ENCODE measurements at regions not wholly inside any gene's neighbourhood (a gene's known extent, or its start where the extent isn't known, plus 50 kb on each side); places are given as distances from the start of the nearest gene placed in this dataset.

- no peak overlapping the region for H3K4me3 ChIP-seq (ENCODE audit: low read length)
- no peak for TF ChIP-seq CTCF (IDR thresholded peaks at IDR 0.05; ENCODE audit: insufficient read depth, low read depth, low read length, missing control alignments)
- DNase-seq (ENCODE audit: low read depth) = no peak
Observed at GRCh38 chr1:14255711-14256110, 342.8 kb upstream of the KAZN start.

- no peak for DNase-seq (ENCODE audit: low read depth)
- no peak overlapping the region for H3K4me3 ChIP-seq (ENCODE audit: low read length)
- TF ChIP-seq CTCF (IDR thresholded peaks at IDR 0.05; ENCODE audit: insufficient read depth, low read depth, low read length, missing control alignments) = no peak
Observed at GRCh38 chr1:14259191-14259757, 339.2 kb upstream of the KAZN start.

GRCh38 chr1:14260480-14260879 lies 338.0 kb upstream of the KAZN start:
- no peak for TF ChIP-seq CTCF (IDR thresholded peaks at IDR 0.05; ENCODE audit: insufficient read depth, low read depth, low read length, missing control alignments)
- no peak overlapping the region for H3K4me3 ChIP-seq (ENCODE audit: low read length)
- DNase-seq (ENCODE audit: low read depth) = no peak

GRCh38 chr1:14261395-14261794 lies 337.1 kb upstream of the KAZN start:
- no peak for TF ChIP-seq CTCF (IDR thresholded peaks at IDR 0.05; ENCODE audit: insufficient read depth, low read depth, low read length, missing control alignments)
- no peak for DNase-seq (ENCODE audit: low read depth)
- no peak overlapping the region for H3K4me3 ChIP-seq (ENCODE audit: low read length)

GRCh38 chr1:14262637-14263036 lies 335.8 kb upstream of the KAZN start:
- DNase-seq (ENCODE audit: low read depth) = no peak
- H3K4me3 ChIP-seq (ENCODE audit: low read length) = no peak overlapping the region
- no peak for TF ChIP-seq CTCF (IDR thresholded peaks at IDR 0.05; ENCODE audit: insufficient read depth, low read depth, low read length, missing control alignments)

- H3K4me3 ChIP-seq (ENCODE audit: low read length) = no peak overlapping the region
- TF ChIP-seq CTCF (IDR thresholded peaks at IDR 0.05; ENCODE audit: insufficient read depth, low read depth, low read length, missing control alignments) = no peak
- DNase-seq (ENCODE audit: low read depth) = no peak
Observed at GRCh38 chr1:14263225-14263624, 335.3 kb upstream of the KAZN start.

- no peak for TF ChIP-seq CTCF (IDR thresholded peaks at IDR 0.05; ENCODE audit: insufficient read depth, low read depth, low read length, missing control alignments)
- DNase-seq (ENCODE audit: low read depth) = no peak
Observed at GRCh38 chr1:14263671-14264070, 334.8 kb upstream of the KAZN start.

More at GRCh38 chr1:14263671-14264070, 334.8 kb upstream of the KAZN start:
- H3K4me3 ChIP-seq (ENCODE audit: low read length) = no peak overlapping the region

Data from epithelial cell of esophagus (primary cell).